Endothelial cell of umbilical vein (primary cell): ENCODE measurements at regions not wholly inside any gene's neighbourhood (a gene's known extent, or its start where the extent isn't known, plus 50 kb on each side); places are given as distances from the start of the nearest gene placed in this dataset.

Experiments used
- BruUV-seq: library from RNA; stranded (reverse); fragments of 400-500 nt; replicated peaks from 2 replicates; lab custom pipeline; 2021; lab: Mats Ljungman, UMichigan
- CTCF ChIA-PET: fragments of 300-600, 350-600 bp; sonication (Branson Sonifier 250); formaldehyde crosslinking; loops from one replicate; lab custom pipeline; 2021; ENCODE audit warnings: antibody characterized with exemption, inconsistent platforms; lab: Charles Lee
- POLR2A ChIA-PET: fragments of 300-600, 350-600 bp; sonication (Branson Sonifier 250); formaldehyde crosslinking; loops from one replicate; lab custom pipeline; 2021; ENCODE audit warnings: antibody characterized with exemption, inconsistent platforms; lab: Charles Lee
- DNase-seq: peaks from one replicate; pipeline ENCODE4 v3.0.0-alpha.2; 2011; ENCODE audit warnings: low read depth, low spot score
- FAIRE-seq: peaks from 2 replicates; lab custom pipeline; 2011; peaks lifted over from hg19 to GRCh38; lab: Jason Lieb, UNC
- H2AFZ ChIP-seq: 2 replicates; pipeline ENCODE4 v1.6.0; 2012; ENCODE audit warnings: low read depth, low read length, control low read depth, inconsistent platforms
- H3K27ac ChIP-seq: 2 replicates; pipeline ENCODE4 v1.5.1; 2011; ENCODE audit warnings: low read depth, mild to moderate bottlenecking, control low read depth, low read length, moderate library complexity; ENCODE audit not compliant: insufficient read depth
- H3K27me3 ChIP-seq, 2 experiments: 2 replicates each; pipeline versions ENCODE4 v1.6.0 to v1.6.1; 2011; ENCODE audit warnings: low read length in 2 of 2, mixed read lengths in 1 of 2; ENCODE audit not compliant: control insufficient read depth in 2 of 2, insufficient read depth in 2 of 2
- H3K36me3 ChIP-seq, 2 experiments: 2 replicates in 1 of 2; 3 replicates in 1 of 2; pipeline ENCODE4 v1.5.1; 2011; ENCODE audit warnings: low read length in 2 of 2, mild to moderate bottlenecking in 1 of 2, moderate library complexity in 1 of 2; ENCODE audit not compliant: control insufficient read depth in 2 of 2, insufficient read depth in 2 of 2; ENCODE audit errors: extremely low read depth in 1 of 2
- H3K4me1 ChIP-seq: 3 replicates; pipeline ENCODE4 v1.5.1; 2011; ENCODE audit warnings: mild to moderate bottlenecking, low read length; ENCODE audit not compliant: control insufficient read depth, insufficient read depth; ENCODE audit errors: extremely low read depth
- H3K4me2 ChIP-seq: 2 replicates; pipeline ENCODE4 v1.6.1; 2011; ENCODE audit warnings: low read length, control low read depth, mixed read lengths; ENCODE audit not compliant: insufficient read depth
- H3K4me3 ChIP-seq, 3 experiments: fragments of 200-600 bp in 1 of 3; sonication (generic), shearing (Covaris generic) in 1 of 3; replicated peaks in 1 of 3; 2 replicates each; pipeline ENCODE4 v1.5.1; 2011 to 2016; ENCODE audit warnings: control low read depth in 3 of 3, low read length in 3 of 3, mild to moderate bottlenecking in 2 of 3, inconsistent platforms in 1 of 3, low read depth in 1 of 3, moderate library complexity in 1 of 3; ENCODE audit not compliant: insufficient read depth in 1 of 3
- H3K79me2 ChIP-seq: 2 replicates; pipeline ENCODE4 v1.6.0; 2012; ENCODE audit warnings: low read length, inconsistent platforms; ENCODE audit not compliant: control insufficient read depth, insufficient read depth
- H3K9ac ChIP-seq: replicated peaks from 2 replicates; pipeline ENCODE3; 2011; ENCODE audit warnings: low read length, control low read depth; ENCODE audit not compliant: insufficient read depth; ENCODE audit errors: extremely low read depth
- H3K9me1 ChIP-seq: replicated peaks from 3 replicates; pipeline ENCODE4 v1.6.0; 2011; ENCODE audit warnings: mild to moderate bottlenecking, low read length; ENCODE audit not compliant: control insufficient read depth, insufficient read depth; ENCODE audit errors: extremely low read depth
- H3K9me3 ChIP-seq: replicated peaks from 2 replicates; pipeline ENCODE4 v1.5.1; 2012; ENCODE audit warnings: low read length, inconsistent platforms; ENCODE audit not compliant: control insufficient read depth, insufficient read depth
- H4K20me1 ChIP-seq: replicated peaks from 2 replicates; pipeline ENCODE3; 2011; ENCODE audit warnings: mild to moderate bottlenecking, low read length; ENCODE audit not compliant: control insufficient read depth, insufficient read depth; ENCODE audit errors: extremely low read depth
- CTCF ChIP-seq, 2 donors: IDR thresholded peaks; 1 replicate in 1 of 2; 2 replicates in 1 of 2; pipeline ENCODE4 v1.5.1; 2011; ENCODE audit warnings: low read length in 2 of 2, mild to moderate bottlenecking in 2 of 2, moderate library complexity in 2 of 2, control low read depth in 1 of 2, inconsistent platforms in 1 of 2, low read depth in 1 of 2; ENCODE audit not compliant: insufficient read depth in 1 of 2; ENCODE audit errors: extremely low read depth in 1 of 2
- EZH2 ChIP-seq: IDR thresholded peaks from 2 replicates; pipeline ENCODE4 v1.6.1; 2012; ENCODE audit warnings: borderline replicate concordance, low read depth, mild to moderate bottlenecking, moderate library complexity, low read length, inconsistent platforms; ENCODE audit not compliant: severe bottlenecking
- FOS ChIP-seq: IDR thresholded peaks from 2 replicates; pipeline ENCODE4 v1.6.1; 2011; ENCODE audit warnings: mild to moderate bottlenecking, low read length, moderate library complexity, borderline replicate concordance; ENCODE audit not compliant: insufficient read depth
- GATA2 ChIP-seq: IDR thresholded peaks from 2 replicates; pipeline ENCODE4 v1.7.0; 2011; ENCODE audit warnings: low read depth, mild to moderate bottlenecking, moderate library complexity, mixed read lengths, low read length; ENCODE audit not compliant: insufficient read length, insufficient read depth
- JUN ChIP-seq: IDR thresholded peaks from 2 replicates; pipeline ENCODE4 v1.6.1; 2011; ENCODE audit warnings: borderline replicate concordance, low read depth; ENCODE audit not compliant: insufficient read length, insufficient read depth
- MAX ChIP-seq: IDR thresholded peaks from 2 replicates; pipeline ENCODE4 v1.6.1; 2011; ENCODE audit not compliant: insufficient read depth, insufficient read length
- MYC ChIP-seq: IDR thresholded peaks from one replicate; pipeline ENCODE4 v1.6.1; 2011; ENCODE audit warnings: mild to moderate bottlenecking, low read depth, low read length
- POLR2A ChIP-seq: IDR thresholded peaks from 2 replicates; pipeline ENCODE4 v1.6.1; 2012; ENCODE audit warnings: low read depth, mild to moderate bottlenecking, control low read depth, low read length
- POLR2AphosphoS5 ChIP-seq: IDR thresholded peaks from 2 replicates; pipeline ENCODE4 v1.6.1; 2012; ENCODE audit warnings: low read depth, mild to moderate bottlenecking, control low read depth, low read length, moderate library complexity; ENCODE audit not compliant: insufficient read depth
- dilution Hi-C: fragments of 300-500 bp; cut with MboI; formaldehyde crosslinking; loops from one replicate; pipeline ENCODE4 v1.15.0; 2019; ENCODE audit warnings: low sequenced_read_pairs; ENCODE audit not compliant: extremely low pct_ligation_motif_present
- intact Hi-C: fragments of 100-400 bp; cut with micrococcal nuclease; formaldehyde crosslinking; loops from one replicate; pipeline ENCODE4 v1.10.0; 2022

- Histone ChIP-seq H3K4me2 (no peak overlapping the region), H3K9ac (peak overlapping the region; percentile 4), H3K79me2 (no peaks in the 10 kb centered on the region), H3K9me1 (no peaks in the 10 kb centered on the region), H3K9me3 (no peaks in the 10 kb centered on the region), H3K36me3 (no peaks in the 10 kb centered on the region), H2AFZ (no peak overlapping the region), H3K27me3 (no peaks in the 10 kb centered on the region), H3K4me3 (no peak overlapping the region), H3K4me1 (peaks cover 14% of the 10 kb centered on the region), H3K27ac (no peak overlapping the region), H4K20me1 (no peaks in the 10 kb centered on the region)
- ChIA-PET POLR2A (no interaction called here), CTCF (interaction anchor here (0.8 to 2.1 kb wide), 13 partner anchors 13 to 1093 kb away, joined by 3 to 7 read pairs (median 3); no protein-coding TSS in a partner anchor)
- dilution Hi-C loops (no loop called here), intact Hi-C loops (loop anchor here (1.0 to 10.0 kb wide), 6 partner anchors 9 to 667 kb away; no protein-coding TSS in a partner anchor)
- FAIRE-seq: peak; percentile 33
- no TSS peak for BruUV-seq
- DNase-seq: peak; percentile 43
- TF ChIP-seq POLR2A (no peak), POLR2AphosphoS5 (no peak), GATA2 (no peak), CTCF (IDR thresholded peaks at IDR 0.05; ENCODE audit: extremely low read depth in 1 of 2, insufficient read depth in 1 of 2, low read depth in 1 of 2, low read length in 2 of 2) (peak; percentile 27 to 38), FOS (no peak), EZH2 (no peak)
Measured at GRCh38 chr13:104318121-104318520, 1251.9 kb upstream of the SLC10A2 start.

GRCh38 chr13:104315606-104316005 lies 1249.4 kb upstream of the SLC10A2 start:
- BruUV-seq: no TSS peak
- dilution Hi-C loops: no loop called here
- H3K4me2 ChIP-seq: peak overlapping the region; percentile 57

More at GRCh38 chr13:104315606-104316005, 1249.4 kb upstream of the SLC10A2 start:
- DNase-seq (peak; percentile 79), FAIRE-seq (peak; percentile 48)
- Histone ChIP-seq H4K20me1 (no peaks in the 10 kb centered on the region), H3K79me2 (no peaks in the 10 kb centered on the region), H3K9me1 (no peaks in the 10 kb centered on the region), H3K27me3 (no peaks in the 10 kb centered on the region), H2AFZ (no peak overlapping the region), H3K4me1 (peaks cover 14% of the 10 kb centered on the region), H3K9me3 (no peaks in the 10 kb centered on the region), H3K36me3 (no peaks in the 10 kb centered on the region), H3K4me3 (no peak overlapping the region), H3K27ac (peak overlapping the region; percentile 91), H3K9ac (peak overlapping the region; percentile 23)
- TF ChIP-seq GATA2 (no peak), POLR2AphosphoS5 (peak; percentile 54), FOS (peak; percentile 83), MYC (no peak), EZH2 (no peak), MAX (no peak), CTCF (IDR thresholded peaks at IDR 0.05; ENCODE audit: extremely low read depth in 1 of 2, insufficient read depth in 1 of 2, low read depth in 1 of 2, low read length in 2 of 2) (no peak), JUN (peak; percentile 81), POLR2A (no peak)
- intact Hi-C loops: loop anchor here (1.0 to 10.0 kb wide), 8 partner anchors 93 to 669 kb away; no protein-coding TSS in a partner anchor
- POLR2A ChIA-PET: no interaction called here
- CTCF ChIA-PET: interaction anchor here (1.1 to 1.3 kb wide), 2 partner anchors 432 to 458 kb away, joined by 3 to 6 read pairs; no protein-coding TSS in a partner anchor
